ENCODE measurements at regions not wholly inside any gene's neighbourhood (a gene's known extent, or its start where the extent isn't known, plus 50 kb on each side); places are given as distances from the start of the nearest gene placed in this dataset.

- H3K4me1 ChIP-seq (ENCODE audit: control insufficient read depth, low read length) = no peaks in the 10 kb centered on the region
- H4K20me1 ChIP-seq (ENCODE audit: control insufficient read depth, insufficient read depth, low read depth, low read length) = no peaks in the 10 kb centered on the region
- H3K79me2 ChIP-seq (ENCODE audit: control insufficient read depth, low read length) = no peaks in the 10 kb centered on the region
- H3K4me3 ChIP-seq (ENCODE audit: low read length) = no peak overlapping the region
- H3K36me3 ChIP-seq (ENCODE audit: control insufficient read depth, low read length) = no peaks in the 10 kb centered on the region
- TF ChIP-seq EZH2phosphoT487 (IDR thresholded peaks at IDR 0.05; ENCODE audit: borderline replicate concordance, low read length) (no peak), CTCF (IDR thresholded peaks at IDR 0.05; ENCODE audit: low read depth, low read length, poor library complexity, severe bottlenecking) (no peak)
- H3K4me2 ChIP-seq (ENCODE audit: low read length) = no peak overlapping the region
- H3K27ac ChIP-seq (ENCODE audit: low read depth, low read length) = no peak overlapping the region
- H3K9me3 ChIP-seq (ENCODE audit: control insufficient read depth, insufficient read depth, low read length) = no peaks in the 10 kb centered on the region
- no peaks in the 10 kb centered on the region for H3F3A ChIP-seq (ENCODE audit: control insufficient read depth, insufficient read depth)
- H3K9me2 ChIP-seq (replicated peaks; ENCODE audit: control insufficient read depth, low read length) = no peaks in the 10 kb centered on the region
- H3K27me3 ChIP-seq (ENCODE audit: control insufficient read depth, low read length) = no peaks in the 10 kb centered on the region
Observed at GRCh38 chr10:131398166-131398565, 86.6 kb upstream of the TCERG1L start.

GRCh38 chr10:131399981-131400380 lies 88.5 kb upstream of the TCERG1L start:
- no peaks in the 10 kb centered on the region for H3K9me2 ChIP-seq (replicated peaks; ENCODE audit: control insufficient read depth, low read length)
- no peaks in the 10 kb centered on the region for H3K4me1 ChIP-seq (ENCODE audit: control insufficient read depth, low read length)
- no peaks in the 10 kb centered on the region for H3K27me3 ChIP-seq (ENCODE audit: control insufficient read depth, low read length)
- no peak overlapping the region for H3K27ac ChIP-seq (ENCODE audit: low read depth, low read length)
- H4K20me1 ChIP-seq (ENCODE audit: control insufficient read depth, insufficient read depth, low read depth, low read length) = no peaks in the 10 kb centered on the region
- H3K4me2 ChIP-seq (ENCODE audit: low read length) = no peak overlapping the region
- H3K4me3 ChIP-seq (ENCODE audit: low read length) = no peak overlapping the region
- TF ChIP-seq CTCF (IDR thresholded peaks at IDR 0.05; ENCODE audit: low read depth, low read length, poor library complexity, severe bottlenecking) = no peak
- H3K36me3 ChIP-seq (ENCODE audit: control insufficient read depth, low read length) = no peaks in the 10 kb centered on the region
- H3F3A ChIP-seq (ENCODE audit: control insufficient read depth, insufficient read depth) = no peaks in the 10 kb centered on the region
- H3K9me3 ChIP-seq (ENCODE audit: control insufficient read depth, insufficient read depth, low read length) = no peaks in the 10 kb centered on the region
- no peaks in the 10 kb centered on the region for H3K79me2 ChIP-seq (ENCODE audit: control insufficient read depth, low read length)

DNA sequence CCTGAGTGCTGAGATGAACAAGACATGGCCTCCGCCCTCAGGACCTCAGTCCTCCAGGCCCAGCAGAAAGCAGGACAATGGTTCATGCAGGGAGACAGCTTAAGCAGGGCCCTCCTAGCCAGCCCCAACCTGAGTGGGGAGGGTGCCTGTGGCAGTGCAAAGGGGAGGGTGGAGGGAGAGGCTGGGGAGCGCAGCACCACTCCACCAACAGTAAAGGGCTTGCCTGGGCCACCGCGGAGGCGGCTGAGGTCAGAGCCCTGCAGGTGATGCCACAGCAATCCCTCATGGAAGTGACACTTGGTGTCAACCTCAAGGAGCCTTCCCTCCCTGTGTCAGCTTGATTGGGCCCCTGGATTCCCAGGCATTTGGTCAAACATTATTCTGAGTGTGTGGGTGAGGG lies 89.0 kb upstream of the TCERG1L start:
- no peak for TF ChIP-seq EZH2phosphoT487 (IDR thresholded peaks at IDR 0.05; ENCODE audit: borderline replicate concordance, low read length)
- TF ChIP-seq CTCF (IDR thresholded peaks at IDR 0.05; ENCODE audit: low read depth, low read length, poor library complexity, severe bottlenecking) = no peak
- Histone ChIP-seq H3K9me3 (ENCODE audit: control insufficient read depth, insufficient read depth, low read length) (no peaks in the 10 kb centered on the region), H3K4me1 (ENCODE audit: control insufficient read depth, low read length) (no peaks in the 10 kb centered on the region), H3K36me3 (ENCODE audit: control insufficient read depth, low read length) (no peaks in the 10 kb centered on the region), H3K4me2 (ENCODE audit: low read length) (no peak overlapping the region), H3K4me3 (ENCODE audit: low read length) (no peak overlapping the region), H3K79me2 (ENCODE audit: control insufficient read depth, low read length) (no peaks in the 10 kb centered on the region), H3K9me2 (replicated peaks; ENCODE audit: control insufficient read depth, low read length) (no peaks in the 10 kb centered on the region), H3F3A (ENCODE audit: control insufficient read depth, insufficient read depth) (no peaks in the 10 kb centered on the region), H3K27ac (ENCODE audit: low read depth, low read length) (no peak overlapping the region), H4K20me1 (ENCODE audit: control insufficient read depth, insufficient read depth, low read depth, low read length) (no peaks in the 10 kb centered on the region), H3K27me3 (ENCODE audit: control insufficient read depth, low read length) (no peaks in the 10 kb centered on the region)

Measured in DOHH2 (cell line).